Cardiac muscle cell (in vitro differentiated cells and primary cell): ENCODE measurements at regions not wholly inside any gene's neighbourhood (a gene's known extent, or its start where the extent isn't known, plus 50 kb on each side); places are given as distances from the start of the nearest gene placed in this dataset.

Source experiments
- DNase-seq, 2 donors: peaks; one replicate each; pipeline versions ENCODE4 v3.0.0 to v3.0.0-alpha.2; 2010 to 2017; ENCODE audit warnings: low read depth in 1 of 2, low spot score in 1 of 2
- H3K27ac ChIP-seq: fragments of 200-600 bp; sonication (generic); 2 replicates; pipeline ENCODE4 v1.5.1; 2016
- H3K27me3 ChIP-seq: fragments of 200-600 bp; sonication (generic); 2 replicates; pipeline ENCODE4 v1.6.0; 2016; ENCODE audit warnings: control low read depth
- H3K36me3 ChIP-seq: fragments of 200-600 bp; sonication (generic); 2 replicates; pipeline ENCODE4 v1.5.1; 2016; ENCODE audit warnings: control low read depth
- H3K4me1 ChIP-seq: fragments of 200-600 bp; sonication (generic); 2 replicates; pipeline ENCODE4 v1.8.1; 2017; ENCODE audit warnings: low read depth, mild to moderate bottlenecking, mixed run types
- H3K4me3 ChIP-seq: fragments of 200-600 bp; sonication (generic); 2 replicates; pipeline ENCODE4 v1.5.1; 2016; ENCODE audit warnings: mild to moderate bottlenecking
- H3K9me3 ChIP-seq: fragments of 200-600 bp; sonication (generic); 2 replicates; pipeline ENCODE4 v1.5.1; 2017; ENCODE audit warnings: low read depth, mild to moderate bottlenecking, control low read depth
- TF ChIP-seq, protein P1 (sequence below): IDR thresholded peaks from 2 replicates; pipeline ENCODE4 v1.5.1; 2012; ENCODE audit warnings: low read depth, mild to moderate bottlenecking, low read length

DNA sequence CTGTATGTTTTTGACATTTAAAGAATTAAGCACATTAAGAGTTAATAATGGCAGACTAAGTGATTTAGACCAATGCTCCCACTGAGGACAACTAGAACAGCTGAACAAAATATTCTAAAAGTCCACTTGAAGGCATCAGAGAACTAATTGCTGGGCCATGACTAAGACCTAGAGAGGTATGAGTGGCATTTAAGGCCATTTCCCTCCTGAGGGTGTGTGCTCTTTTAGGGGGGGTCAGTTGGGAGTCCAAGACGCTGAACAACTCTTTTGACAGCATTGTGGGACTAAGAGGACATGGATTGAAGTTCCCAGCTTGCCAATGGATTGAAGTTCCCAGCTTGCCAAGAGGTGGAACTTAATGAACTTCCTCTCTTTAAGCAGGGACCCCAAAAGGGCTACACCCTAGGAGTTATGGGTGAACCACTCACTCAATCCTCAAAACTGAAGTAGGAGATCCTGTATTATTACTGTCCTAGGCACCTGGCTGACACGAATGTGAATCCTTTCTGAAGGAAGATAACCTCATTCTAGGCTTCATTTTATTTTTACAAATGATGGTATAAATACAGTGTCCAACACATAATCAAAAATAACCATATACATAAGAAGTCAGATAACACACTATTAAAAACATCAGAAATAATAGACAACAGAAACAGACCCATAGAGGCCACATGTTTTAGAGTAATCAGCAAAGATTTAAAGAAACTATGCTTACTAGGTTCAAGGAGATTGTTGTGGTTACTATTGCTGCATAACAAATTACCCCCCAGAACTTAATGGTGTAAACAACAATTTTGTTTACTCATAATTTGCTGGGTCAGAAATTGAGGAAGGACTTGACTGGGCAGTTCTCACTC, 175.1 kb downstream of the VEGFA start:
- Histone ChIP-seq H3K4me1 (peaks cover 39% of the 10 kb centered on the region), H3K27me3 (no peaks in the 10 kb centered on the region), H3K9me3 (no peaks in the 10 kb centered on the region), H3K4me3 (no peak overlapping the region), H3K27ac (no peak overlapping the region), H3K36me3 (no peaks in the 10 kb centered on the region)
- no peak for DNase-seq
- TF ChIP-seq, protein P1, sequence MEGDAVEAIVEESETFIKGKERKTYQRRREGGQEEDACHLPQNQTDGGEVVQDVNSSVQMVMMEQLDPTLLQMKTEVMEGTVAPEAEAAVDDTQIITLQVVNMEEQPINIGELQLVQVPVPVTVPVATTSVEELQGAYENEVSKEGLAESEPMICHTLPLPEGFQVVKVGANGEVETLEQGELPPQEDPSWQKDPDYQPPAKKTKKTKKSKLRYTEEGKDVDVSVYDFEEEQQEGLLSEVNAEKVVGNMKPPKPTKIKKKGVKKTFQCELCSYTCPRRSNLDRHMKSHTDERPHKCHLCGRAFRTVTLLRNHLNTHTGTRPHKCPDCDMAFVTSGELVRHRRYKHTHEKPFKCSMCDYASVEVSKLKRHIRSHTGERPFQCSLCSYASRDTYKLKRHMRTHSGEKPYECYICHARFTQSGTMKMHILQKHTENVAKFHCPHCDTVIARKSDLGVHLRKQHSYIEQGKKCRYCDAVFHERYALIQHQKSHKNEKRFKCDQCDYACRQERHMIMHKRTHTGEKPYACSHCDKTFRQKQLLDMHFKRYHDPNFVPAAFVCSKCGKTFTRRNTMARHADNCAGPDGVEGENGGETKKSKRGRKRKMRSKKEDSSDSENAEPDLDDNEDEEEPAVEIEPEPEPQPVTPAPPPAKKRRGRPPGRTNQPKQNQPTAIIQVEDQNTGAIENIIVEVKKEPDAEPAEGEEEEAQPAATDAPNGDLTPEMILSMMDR = no peak

DNA sequence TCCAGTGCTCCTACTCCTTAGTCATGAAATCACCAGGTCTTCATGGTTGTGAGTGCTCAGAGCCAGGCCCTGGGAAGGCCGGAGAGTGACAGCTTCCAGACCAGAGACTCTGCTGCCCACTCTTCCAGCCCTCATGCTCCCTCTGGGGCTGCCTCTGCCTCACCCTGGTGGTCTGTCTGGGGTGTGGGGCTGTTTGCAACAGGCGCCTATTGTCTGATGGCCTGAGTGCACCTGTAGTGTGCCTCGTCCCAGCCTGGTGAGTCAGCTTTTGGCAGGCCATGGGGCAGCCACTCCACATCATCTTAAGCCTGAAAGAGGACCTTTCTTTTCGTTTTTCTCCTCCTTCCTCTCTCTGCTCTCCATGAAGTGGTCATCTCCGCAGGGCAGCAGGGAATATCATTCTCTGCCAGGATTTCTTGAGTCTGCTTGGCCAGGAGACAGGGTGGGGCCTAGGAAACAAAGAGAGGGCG, 173.8 kb downstream of the VEGFA start:
- Histone ChIP-seq H3K4me3 (no peak overlapping the region), H3K27me3 (no peaks in the 10 kb centered on the region), H3K27ac (no peak overlapping the region), H3K9me3 (no peaks in the 10 kb centered on the region), H3K4me1 (peaks cover 42% of the 10 kb centered on the region), H3K36me3 (no peaks in the 10 kb centered on the region)
- TF ChIP-seq, protein P1 = no peak
- DNase-seq = no peak

DNA sequence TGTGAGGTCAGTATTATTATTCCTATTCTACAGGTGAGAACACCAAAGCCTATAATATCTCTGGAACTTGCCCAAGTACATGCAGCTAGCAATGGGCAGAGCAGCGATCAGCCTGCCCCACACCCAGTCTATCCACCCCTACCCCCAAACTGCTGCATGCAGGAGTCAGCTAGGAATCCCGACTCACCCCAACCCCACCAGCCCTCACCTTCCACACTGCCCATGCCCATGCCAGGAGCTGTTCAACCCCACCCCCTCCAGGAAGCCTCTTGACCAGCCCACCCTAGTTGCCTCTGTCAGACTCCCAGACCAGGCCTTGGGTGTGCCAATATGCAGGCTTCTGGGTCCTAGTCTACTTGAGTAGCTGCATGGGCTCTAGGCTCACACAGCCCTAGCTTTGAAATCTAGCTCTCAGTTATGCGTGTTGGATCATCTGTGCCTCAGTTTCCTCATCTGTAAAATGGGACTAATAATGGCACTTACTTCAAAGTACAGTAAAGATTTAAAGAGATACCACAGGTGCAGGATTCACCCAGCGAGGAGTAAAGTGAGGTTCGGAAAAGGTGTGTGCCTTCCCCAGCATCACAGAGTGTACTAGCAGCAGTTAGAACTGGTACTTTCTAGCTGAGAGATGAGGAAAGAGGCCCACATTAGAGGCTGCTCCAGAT, 173.2 kb downstream of the VEGFA start:
- no peak for DNase-seq
- peaks cover 43% of the 10 kb centered on the region for H3K4me1 ChIP-seq
- no peak overlapping the region for H3K4me3 ChIP-seq
- no peaks in the 10 kb centered on the region for H3K27me3 ChIP-seq
- no peaks in the 10 kb centered on the region for H3K9me3 ChIP-seq
- H3K27ac ChIP-seq = peak overlapping the region; percentile 63
- TF ChIP-seq, protein P1 = no peak
- H3K36me3 ChIP-seq = no peaks in the 10 kb centered on the region

DNA sequence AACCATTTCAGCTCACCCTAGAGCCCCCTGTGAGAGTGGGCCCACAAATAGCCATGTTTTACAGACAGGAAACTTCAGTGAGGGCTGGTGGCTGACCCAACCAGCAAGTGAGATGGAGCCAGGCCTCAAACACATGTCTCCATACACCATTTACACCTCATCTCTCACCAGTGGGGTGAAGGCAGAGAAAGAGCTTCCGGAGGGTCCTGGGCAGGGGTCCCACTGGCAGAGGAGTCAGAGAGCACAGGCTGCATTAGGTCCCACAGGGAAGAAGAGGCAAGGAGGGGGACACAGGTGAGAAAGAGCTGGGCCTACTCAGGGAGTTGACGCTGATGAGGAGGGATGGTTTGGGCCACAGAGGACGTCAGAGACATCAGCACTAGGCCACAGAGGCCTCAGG, 172.6 kb downstream of the VEGFA start:
- H3K4me1 ChIP-seq = peaks cover 49% of the 10 kb centered on the region
- no peaks in the 10 kb centered on the region for H3K27me3 ChIP-seq
- no peaks in the 10 kb centered on the region for H3K9me3 ChIP-seq
- H3K4me3 ChIP-seq = no peak overlapping the region
- peak overlapping the region; percentile 63 for H3K27ac ChIP-seq
- no peak for DNase-seq
- H3K36me3 ChIP-seq = no peaks in the 10 kb centered on the region
- TF ChIP-seq, protein P1 = no peak

DNA sequence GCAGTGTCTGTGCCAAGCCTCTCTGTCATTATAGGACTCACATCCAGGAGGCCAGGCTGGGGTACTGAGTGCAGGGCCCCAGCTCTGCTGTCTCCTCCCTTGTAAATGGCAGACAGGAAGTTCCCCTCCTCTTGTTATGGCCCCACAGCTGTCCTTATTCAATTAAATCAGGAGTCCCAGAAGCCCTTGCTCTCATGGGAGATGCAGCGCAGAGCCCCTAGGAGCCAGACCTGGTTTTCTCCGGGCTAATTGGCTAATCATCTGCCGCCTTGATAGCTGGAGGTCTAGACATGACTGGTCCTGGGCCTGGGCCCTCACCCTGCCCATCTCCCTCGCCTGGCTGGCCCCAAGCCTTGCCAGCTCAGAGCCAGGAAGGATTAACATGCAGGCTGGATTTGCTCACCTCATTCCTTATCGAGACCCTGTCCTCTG, 172.0 kb downstream of the VEGFA start:
- Histone ChIP-seq H3K27ac (peak overlapping the region; percentile 63), H3K36me3 (no peaks in the 10 kb centered on the region), H3K27me3 (no peaks in the 10 kb centered on the region), H3K4me1 (peaks cover 51% of the 10 kb centered on the region), H3K9me3 (no peaks in the 10 kb centered on the region), H3K4me3 (no peak overlapping the region)
- TF ChIP-seq, protein P1 = no peak
- DNase-seq = no peak
